ENCODE measurements at regions not wholly inside any gene's neighbourhood (a gene's known extent, or its start where the extent isn't known, plus 50 kb on each side); places are given as distances from the start of the nearest gene placed in this dataset.

DNA sequence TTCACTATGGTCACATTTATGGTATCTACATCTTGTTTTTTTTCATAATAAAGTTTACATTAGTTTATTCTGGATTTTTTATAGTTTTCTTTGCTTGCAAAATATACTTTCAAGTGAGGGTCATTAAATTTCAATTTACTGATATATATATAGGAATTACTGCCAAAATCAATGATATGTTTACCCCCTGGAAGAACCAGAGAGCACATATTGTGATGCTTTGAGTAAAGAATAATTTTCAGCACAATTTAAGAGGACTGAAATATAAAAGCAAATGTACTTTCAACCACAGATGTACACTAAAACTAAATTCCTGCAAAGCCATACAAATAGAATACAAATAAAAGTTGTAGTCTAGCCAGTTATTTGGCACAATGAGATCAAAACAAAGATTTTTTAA, 242.2 kb upstream of the PCDH18 start:
- Histone ChIP-seq H3K27me3 (ENCODE audit: insufficient read depth, low read length, poor library complexity) (no peaks in the 10 kb centered on the region), H3K79me2 (ENCODE audit: insufficient read depth, low read length) (no peaks in the 10 kb centered on the region), H4K20me1 (ENCODE audit: insufficient read depth, low read length) (no peaks in the 10 kb centered on the region), H2AFZ (ENCODE audit: low read depth, low read length) (no peak overlapping the region), H3K9ac (ENCODE audit: low read depth, low read length) (no peak overlapping the region), H3K4me2 (ENCODE audit: insufficient read depth, low read length) (no peak overlapping the region), H3K4me3 (ENCODE audit: low read depth in 1 of 2, low read length in 2 of 2) (no peak overlapping the region), H3K36me3 (ENCODE audit: insufficient read depth, low read length) (no peaks in the 10 kb centered on the region), H3K27ac (ENCODE audit: low read length) (no peak overlapping the region), H3K4me1 (ENCODE audit: insufficient read depth, low read length) (no peaks in the 10 kb centered on the region), H3K9me3 (ENCODE audit: insufficient read depth, low read length, severe bottlenecking) (no peaks in the 10 kb centered on the region)
- TF ChIP-seq EZH2 (IDR thresholded peaks at IDR 0.05; ENCODE audit: borderline replicate concordance, low read depth, low read length, severe bottlenecking), result no peak
- TF ChIP-seq, protein P1, sequence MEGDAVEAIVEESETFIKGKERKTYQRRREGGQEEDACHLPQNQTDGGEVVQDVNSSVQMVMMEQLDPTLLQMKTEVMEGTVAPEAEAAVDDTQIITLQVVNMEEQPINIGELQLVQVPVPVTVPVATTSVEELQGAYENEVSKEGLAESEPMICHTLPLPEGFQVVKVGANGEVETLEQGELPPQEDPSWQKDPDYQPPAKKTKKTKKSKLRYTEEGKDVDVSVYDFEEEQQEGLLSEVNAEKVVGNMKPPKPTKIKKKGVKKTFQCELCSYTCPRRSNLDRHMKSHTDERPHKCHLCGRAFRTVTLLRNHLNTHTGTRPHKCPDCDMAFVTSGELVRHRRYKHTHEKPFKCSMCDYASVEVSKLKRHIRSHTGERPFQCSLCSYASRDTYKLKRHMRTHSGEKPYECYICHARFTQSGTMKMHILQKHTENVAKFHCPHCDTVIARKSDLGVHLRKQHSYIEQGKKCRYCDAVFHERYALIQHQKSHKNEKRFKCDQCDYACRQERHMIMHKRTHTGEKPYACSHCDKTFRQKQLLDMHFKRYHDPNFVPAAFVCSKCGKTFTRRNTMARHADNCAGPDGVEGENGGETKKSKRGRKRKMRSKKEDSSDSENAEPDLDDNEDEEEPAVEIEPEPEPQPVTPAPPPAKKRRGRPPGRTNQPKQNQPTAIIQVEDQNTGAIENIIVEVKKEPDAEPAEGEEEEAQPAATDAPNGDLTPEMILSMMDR (IDR thresholded peaks at IDR 0.05; ENCODE audit: borderline replicate concordance, extremely low read depth, low read length, poor library complexity, severe bottlenecking), result no peak
- DNase-seq, result no peak
- ATAC-seq (ENCODE audit: insufficient read depth, low read depth), result no peak

GRCh38 chr4:137768881-137769280, 236.6 kb upstream of the PCDH18 start:
- ATAC-seq (ENCODE audit: insufficient read depth, low read depth) (no peak), DNase-seq (no peak)
- Histone ChIP-seq H3K4me2 (ENCODE audit: insufficient read depth, low read length) (no peak overlapping the region), H3K79me2 (ENCODE audit: insufficient read depth, low read length) (no peaks in the 10 kb centered on the region), H3K9ac (ENCODE audit: low read depth, low read length) (no peak overlapping the region), H3K4me1 (ENCODE audit: insufficient read depth, low read length) (no peaks in the 10 kb centered on the region), H3K9me3 (ENCODE audit: insufficient read depth, low read length, severe bottlenecking) (no peaks in the 10 kb centered on the region), H4K20me1 (ENCODE audit: insufficient read depth, low read length) (no peaks in the 10 kb centered on the region), H2AFZ (ENCODE audit: low read depth, low read length) (no peak overlapping the region), H3K27ac (ENCODE audit: low read length) (no peak overlapping the region), H3K4me3 (ENCODE audit: low read depth in 1 of 2, low read length in 2 of 2) (no peak overlapping the region), H3K27me3 (ENCODE audit: insufficient read depth, low read length, poor library complexity) (no peaks in the 10 kb centered on the region), H3K36me3 (ENCODE audit: insufficient read depth, low read length) (no peaks in the 10 kb centered on the region)
- no peak for TF ChIP-seq EZH2 (IDR thresholded peaks at IDR 0.05; ENCODE audit: borderline replicate concordance, low read depth, low read length, severe bottlenecking)
- TF ChIP-seq, protein P1 (IDR thresholded peaks at IDR 0.05; ENCODE audit: borderline replicate concordance, extremely low read depth, low read length, poor library complexity, severe bottlenecking), result no peak

- Histone ChIP-seq H2AFZ (ENCODE audit: low read depth, low read length) (no peak overlapping the region), H3K4me3 (ENCODE audit: low read depth in 1 of 2, low read length in 2 of 2) (no peak overlapping the region), H3K27ac (ENCODE audit: low read length) (no peak overlapping the region), H3K36me3 (ENCODE audit: insufficient read depth, low read length) (no peaks in the 10 kb centered on the region), H3K9me3 (ENCODE audit: insufficient read depth, low read length, severe bottlenecking) (no peaks in the 10 kb centered on the region), H4K20me1 (ENCODE audit: insufficient read depth, low read length) (no peaks in the 10 kb centered on the region), H3K9ac (ENCODE audit: low read depth, low read length) (no peak overlapping the region), H3K79me2 (ENCODE audit: insufficient read depth, low read length) (no peaks in the 10 kb centered on the region), H3K4me1 (ENCODE audit: insufficient read depth, low read length) (no peaks in the 10 kb centered on the region), H3K4me2 (ENCODE audit: insufficient read depth, low read length) (no peak overlapping the region), H3K27me3 (ENCODE audit: insufficient read depth, low read length, poor library complexity) (no peaks in the 10 kb centered on the region)
- no peak for TF ChIP-seq EZH2 (IDR thresholded peaks at IDR 0.05; ENCODE audit: borderline replicate concordance, low read depth, low read length, severe bottlenecking)
- TF ChIP-seq, protein P1 (IDR thresholded peaks at IDR 0.05; ENCODE audit: borderline replicate concordance, extremely low read depth, low read length, poor library complexity, severe bottlenecking), result no peak
- DNase-seq, result no peak
- ATAC-seq (ENCODE audit: insufficient read depth, low read depth), result no peak
Observed at GRCh38 chr4:137768196-137768595, 235.9 kb upstream of the PCDH18 start.

- H3K27ac ChIP-seq (ENCODE audit: low read length), result no peak overlapping the region
- no peak for TF ChIP-seq EZH2 (IDR thresholded peaks at IDR 0.05; ENCODE audit: borderline replicate concordance, low read depth, low read length, severe bottlenecking)
- TF ChIP-seq, protein P1 (IDR thresholded peaks at IDR 0.05; ENCODE audit: borderline replicate concordance, extremely low read depth, low read length, poor library complexity, severe bottlenecking), result no peak
- H3K4me1 ChIP-seq (ENCODE audit: insufficient read depth, low read length), result no peaks in the 10 kb centered on the region
- H3K27me3 ChIP-seq (ENCODE audit: insufficient read depth, low read length, poor library complexity), result no peaks in the 10 kb centered on the region
- H2AFZ ChIP-seq (ENCODE audit: low read depth, low read length), result no peak overlapping the region
- no peak for ATAC-seq (ENCODE audit: insufficient read depth, low read depth)
- H3K79me2 ChIP-seq (ENCODE audit: insufficient read depth, low read length), result no peaks in the 10 kb centered on the region
- H3K4me2 ChIP-seq (ENCODE audit: insufficient read depth, low read length), result no peak overlapping the region
- no peaks in the 10 kb centered on the region for H4K20me1 ChIP-seq (ENCODE audit: insufficient read depth, low read length)
- no peaks in the 10 kb centered on the region for H3K9me3 ChIP-seq (ENCODE audit: insufficient read depth, low read length, severe bottlenecking)
- H3K9ac ChIP-seq (ENCODE audit: low read depth, low read length), result no peak overlapping the region
- H3K36me3 ChIP-seq (ENCODE audit: insufficient read depth, low read length), result no peaks in the 10 kb centered on the region
- no peak overlapping the region for H3K4me3 ChIP-seq (ENCODE audit: low read depth in 1 of 2, low read length in 2 of 2)
- DNase-seq, result no peak
Observed at GRCh38 chr4:137762591-137762990, 230.3 kb upstream of the PCDH18 start.
